Muscle of leg (tissue), 3 donors: ENCODE measurements at regions not wholly inside any gene's neighbourhood (a gene's known extent, or its start where the extent isn't known, plus 50 kb on each side); places are given as distances from the start of the nearest gene placed in this dataset.
A peak's percentile ranks its signal among the peaks of the same experiment; 100 is the strongest.

Experiments
- DNase-seq: peaks from one replicate; pipeline ENCODE4 v3.0.0; 2013
- H3K27ac ChIP-seq: one replicate; pipeline ENCODE4 v1.5.1; 2013; ENCODE audit warnings: mild to moderate bottlenecking, low read length, control low read depth
- H3K27me3 ChIP-seq: one replicate; pipeline ENCODE4 v1.6.1; 2013; ENCODE audit warnings: low read length; ENCODE audit not compliant: control insufficient read depth, insufficient read depth
- H3K36me3 ChIP-seq: one replicate; pipeline ENCODE4 v1.6.1; 2013; ENCODE audit warnings: low read length; ENCODE audit not compliant: control insufficient read depth, insufficient read depth
- H3K4me1 ChIP-seq: one replicate; pipeline ENCODE4 v1.6.1; 2013; ENCODE audit warnings: low read length; ENCODE audit not compliant: control insufficient read depth, insufficient read depth
- H3K4me3 ChIP-seq: one replicate; pipeline ENCODE4 v1.5.1; 2013; ENCODE audit warnings: low read length, control low read depth
- H3K9me3 ChIP-seq: replicated peaks from 2 replicates; pipeline ENCODE4 v1.6.1; 2013; ENCODE audit warnings: low read depth, low read length; ENCODE audit not compliant: control insufficient read depth
- WGBS: methylation state at CpG from one replicate; pipeline ENCODE4 v1.1.5; 2013; ENCODE audit warnings: missing lambda C conversion rate; ENCODE audit not compliant: insufficient coverage; 5-methylcytosine and 5-hydroxymethylcytosine counted together

- Histone ChIP-seq H3K9me3 (no peaks in the 10 kb centered on the region), H3K36me3 (no peaks in the 10 kb centered on the region), H3K27me3 (no peaks in the 10 kb centered on the region), H3K4me3 (no peak overlapping the region), H3K4me1 (peaks cover 9% of the 10 kb centered on the region), H3K27ac (peak overlapping the region; percentile 6)
- WGBS, result no CpG with 5 or more reads among the region's 5 CpGs
- no peak for DNase-seq
Measured at GRCh38 chr2:226426292-226426736, 373.3 kb downstream of the IRS1 start.

GRCh38 chr2:226424971-226425370, 374.6 kb downstream of the IRS1 start:
- Histone ChIP-seq H3K36me3 (no peaks in the 10 kb centered on the region), H3K4me1 (peaks cover 9% of the 10 kb centered on the region), H3K4me3 (no peak overlapping the region), H3K9me3 (no peaks in the 10 kb centered on the region), H3K27ac (no peak overlapping the region), H3K27me3 (no peaks in the 10 kb centered on the region)
- 64% methylated on average over 2 of the region's 3 CpGs for WGBS
- DNase-seq, result no peak

GRCh38 chr2:226423498-226423960, 376.1 kb downstream of the IRS1 start:
- 28% methylated on average over 3 of the region's 7 CpGs for WGBS
- H3K9me3 ChIP-seq, result no peaks in the 10 kb centered on the region
- H3K4me1 ChIP-seq, result peaks cover 9% of the 10 kb centered on the region
- H3K27ac ChIP-seq, result peak overlapping the region; percentile 14
- H3K4me3 ChIP-seq, result no peak overlapping the region
- no peaks in the 10 kb centered on the region for H3K27me3 ChIP-seq
- H3K36me3 ChIP-seq, result no peaks in the 10 kb centered on the region
- DNase-seq, result peak; percentile 72

DNA sequence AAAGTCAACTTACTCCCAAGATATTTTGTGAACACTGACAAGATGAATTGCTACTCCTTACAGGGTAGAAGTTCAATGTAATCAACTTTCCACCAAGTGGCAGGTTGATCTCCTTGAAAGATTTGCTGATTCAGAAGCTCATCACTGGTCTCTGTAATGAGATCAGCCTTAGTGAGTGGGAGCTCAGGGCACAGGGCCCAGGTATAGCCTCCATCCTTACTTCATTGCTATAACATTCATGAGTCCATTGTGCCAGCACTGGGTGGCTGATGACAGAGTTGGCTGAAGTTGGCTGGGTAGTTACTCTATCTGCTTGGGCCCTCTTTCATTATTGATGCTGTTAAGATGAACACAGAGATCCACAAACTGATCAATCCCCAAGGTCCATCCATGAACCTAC, 379.0 kb downstream of the IRS1 start:
- Histone ChIP-seq H3K36me3 (no peaks in the 10 kb centered on the region), H3K27me3 (no peaks in the 10 kb centered on the region), H3K4me3 (no peak overlapping the region), H3K4me1 (peaks cover 6% of the 10 kb centered on the region), H3K9me3 (no peaks in the 10 kb centered on the region), H3K27ac (no peak overlapping the region)
- DNase-seq, result no peak

GRCh38 chr2:226418521-226418920, 381.1 kb downstream of the IRS1 start:
- Histone ChIP-seq H3K27ac (no peak overlapping the region), H3K4me3 (no peak overlapping the region), H3K9me3 (no peaks in the 10 kb centered on the region), H3K4me1 (peaks cover 7% of the 10 kb centered on the region), H3K27me3 (no peaks in the 10 kb centered on the region), H3K36me3 (no peaks in the 10 kb centered on the region)
- DNase-seq, result no peak
- 100% methylated on average over 1 of the region's 5 CpGs for WGBS

DNA sequence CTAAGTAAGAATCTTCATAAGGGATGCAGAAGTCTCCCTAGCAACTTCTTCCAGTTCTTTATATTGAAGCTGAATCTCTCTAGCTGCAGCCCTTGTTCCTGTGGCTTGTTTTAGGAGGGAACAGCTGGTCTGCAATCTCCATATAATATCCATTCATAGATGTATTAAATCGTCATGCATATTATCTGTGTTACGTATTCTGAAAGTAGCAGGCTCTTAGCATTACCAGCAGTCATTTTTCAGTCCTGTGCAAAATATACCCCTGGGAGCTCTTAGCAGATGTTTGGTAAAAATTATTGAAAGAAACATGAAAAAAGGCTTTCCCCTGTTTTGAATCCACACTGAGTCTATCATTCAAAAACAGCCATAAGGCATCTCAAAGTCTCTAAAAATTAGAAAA, 385.3 kb downstream of the IRS1 start:
- WGBS, result no CpG with 5 or more reads among the region's 2 CpGs
- peak overlapping the region; percentile 81 for H3K27ac ChIP-seq
- H3K9me3 ChIP-seq, result no peaks in the 10 kb centered on the region
- H3K27me3 ChIP-seq, result no peaks in the 10 kb centered on the region
- no peak overlapping the region for H3K4me3 ChIP-seq
- peak; percentile 96 for DNase-seq
- no peaks in the 10 kb centered on the region for H3K36me3 ChIP-seq
- H3K4me1 ChIP-seq, result peaks cover 8% of the 10 kb centered on the region

DNA sequence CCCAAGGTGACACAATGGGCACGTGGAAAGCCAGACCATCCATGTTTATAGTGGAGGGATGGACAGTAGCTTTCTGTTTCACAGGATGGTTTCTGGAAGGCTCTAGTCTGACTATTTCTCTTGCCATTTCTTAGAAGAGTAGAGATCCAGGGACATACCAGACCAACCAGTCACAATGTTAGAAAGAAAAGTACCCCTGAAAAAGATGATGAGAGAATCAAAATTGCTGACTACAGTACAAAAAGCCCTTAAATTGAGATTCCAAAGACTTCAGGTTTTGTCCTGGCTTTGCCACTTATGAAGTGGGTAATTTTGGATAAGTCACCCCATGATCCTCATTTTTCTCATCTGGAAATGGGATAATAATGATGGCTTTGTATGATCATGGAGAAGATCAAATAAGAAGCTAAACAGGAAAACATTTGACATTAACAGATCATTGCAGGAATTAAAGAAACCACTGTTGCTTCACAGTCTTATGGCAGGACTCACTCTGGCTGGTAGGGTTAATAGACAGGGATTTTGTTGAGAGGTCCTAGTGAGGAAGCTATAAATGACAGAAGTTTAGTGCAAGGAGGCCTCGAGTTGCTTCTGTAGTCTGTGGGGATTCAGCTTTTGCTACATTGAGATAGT, 386.0 kb downstream of the IRS1 start:
- no peaks in the 10 kb centered on the region for H3K36me3 ChIP-seq

DNA sequence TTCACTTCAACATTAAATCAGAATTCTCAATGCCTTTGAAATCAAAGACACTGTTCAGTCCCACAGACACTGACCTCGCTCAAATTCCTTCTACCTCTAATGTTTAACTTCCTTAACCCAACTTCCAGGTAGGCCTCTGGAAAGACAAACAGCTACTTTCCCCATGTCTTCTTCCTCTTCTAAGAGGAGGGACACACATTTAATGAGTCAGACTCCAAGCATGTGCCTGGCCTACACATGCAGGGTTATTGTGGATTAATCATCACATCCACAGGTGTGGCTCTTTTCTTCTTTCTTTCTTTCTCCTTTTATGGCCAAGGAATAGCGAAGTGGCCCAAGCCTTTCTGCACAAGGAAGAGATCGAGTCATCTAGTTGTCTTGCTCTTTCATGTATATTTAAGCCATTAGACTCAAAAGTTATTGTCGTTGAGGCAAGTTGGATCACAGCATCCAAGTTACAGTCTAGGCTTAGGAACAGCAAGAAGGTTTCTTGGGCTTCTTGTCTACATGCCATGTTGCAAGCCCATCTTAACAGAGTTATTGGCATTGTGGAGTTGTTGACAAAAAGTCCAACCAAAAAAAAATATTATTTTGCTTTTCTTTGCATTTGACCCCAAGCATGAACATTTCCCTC, 387.8 kb downstream of the IRS1 start:
- Histone ChIP-seq H3K27ac (no peak overlapping the region), H3K4me3 (no peak overlapping the region), H3K4me1 (peaks cover 8% of the 10 kb centered on the region), H3K27me3 (no peaks in the 10 kb centered on the region), H3K36me3 (no peaks in the 10 kb centered on the region), H3K9me3 (no peaks in the 10 kb centered on the region)
- DNase-seq, result no peak
- 90% methylated on average over 2 of the region's 4 CpGs for WGBS

More for the DNA sequence above, 386.0 kb downstream of the IRS1 start:
- H3K4me3 ChIP-seq, result no peak overlapping the region
- H3K27me3 ChIP-seq, result no peaks in the 10 kb centered on the region
- H3K4me1 ChIP-seq, result peaks cover 8% of the 10 kb centered on the region
- H3K27ac ChIP-seq, result peak overlapping the region; percentile 81
- DNase-seq, result no peak
- H3K9me3 ChIP-seq, result no peaks in the 10 kb centered on the region
- WGBS, result 0% methylated on average over 1 of the region's 2 CpGs

GRCh38 chr2:226411205-226411604, 388.4 kb downstream of the IRS1 start:
- H3K4me1 ChIP-seq, result peaks cover 8% of the 10 kb centered on the region
- DNase-seq, result no peak
- no peaks in the 10 kb centered on the region for H3K9me3 ChIP-seq
- H3K4me3 ChIP-seq, result no peak overlapping the region
- H3K36me3 ChIP-seq, result no peaks in the 10 kb centered on the region
- no peaks in the 10 kb centered on the region for H3K27me3 ChIP-seq
- WGBS, result 100% methylated on average over 1 of the region's 3 CpGs
- no peak overlapping the region for H3K27ac ChIP-seq

DNA sequence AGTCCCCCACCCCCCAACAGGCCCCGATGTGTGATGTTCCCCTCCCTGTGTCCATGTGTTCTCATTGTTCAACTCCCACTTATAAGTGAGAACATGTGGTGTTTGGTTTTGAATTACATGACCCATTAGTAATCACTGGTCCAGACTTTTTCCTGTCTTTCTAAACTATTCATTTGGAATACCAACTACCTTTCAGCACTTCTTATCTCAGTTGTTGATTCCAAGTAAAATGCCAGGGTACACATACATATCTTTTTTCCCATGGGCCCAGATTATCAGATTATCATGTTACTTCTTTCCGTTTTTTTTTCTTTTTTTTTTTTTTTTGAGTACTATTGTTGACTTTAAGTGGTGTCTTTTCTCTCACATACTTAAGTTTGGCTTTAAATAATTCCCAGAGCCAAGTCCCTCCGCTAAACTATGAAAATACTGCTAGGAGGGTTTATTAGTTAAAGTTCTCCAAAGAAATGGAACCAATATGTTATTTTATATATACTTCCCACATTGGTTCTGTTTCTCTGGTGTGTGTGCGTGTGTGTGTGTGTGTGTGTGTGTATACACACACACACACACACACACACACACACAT, 389.3 kb downstream of the IRS1 start:
- H3K36me3 ChIP-seq, result no peaks in the 10 kb centered on the region
- H3K27me3 ChIP-seq, result no peaks in the 10 kb centered on the region
- peak; percentile 32 for DNase-seq
- H3K27ac ChIP-seq, result no peak overlapping the region
- no peak overlapping the region for H3K4me3 ChIP-seq
- peaks cover 8% of the 10 kb centered on the region for H3K4me1 ChIP-seq
- no CpG with 5 or more reads among the region's 4 CpGs for WGBS
- H3K9me3 ChIP-seq, result no peaks in the 10 kb centered on the region
